Pulmonary artery endothelial cell (primary cell): ENCODE measurements at regions not wholly inside any gene's neighbourhood (a gene's known extent, or its start where the extent isn't known, plus 50 kb on each side); places are given as distances from the start of the nearest gene placed in this dataset.

Source experiments
- DNase-seq: peaks from one replicate; pipeline ENCODE4 v3.0.0-alpha.2; 2011; ENCODE audit warnings: low read depth, low spot score

DNA sequence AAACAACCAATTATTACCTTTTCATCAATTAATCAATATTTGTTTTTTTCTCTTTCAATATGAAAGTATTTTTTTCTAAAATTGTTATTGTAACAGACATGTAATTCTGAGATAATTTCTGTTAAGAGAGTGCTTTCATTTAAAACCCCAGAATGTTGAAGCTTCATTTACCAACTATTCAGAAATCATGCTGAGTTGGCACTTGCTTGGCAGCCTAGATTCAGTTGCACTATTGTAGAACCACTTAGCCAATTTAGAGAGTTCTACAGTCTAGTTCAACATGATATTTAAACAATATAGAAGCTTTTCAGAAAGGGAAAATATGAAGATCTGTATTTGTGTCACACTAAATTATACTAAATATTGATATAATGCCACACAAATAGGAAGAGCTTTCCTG lies 56.1 kb upstream of the NKAIN2 start:
- DNase-seq, result no peak

DNA sequence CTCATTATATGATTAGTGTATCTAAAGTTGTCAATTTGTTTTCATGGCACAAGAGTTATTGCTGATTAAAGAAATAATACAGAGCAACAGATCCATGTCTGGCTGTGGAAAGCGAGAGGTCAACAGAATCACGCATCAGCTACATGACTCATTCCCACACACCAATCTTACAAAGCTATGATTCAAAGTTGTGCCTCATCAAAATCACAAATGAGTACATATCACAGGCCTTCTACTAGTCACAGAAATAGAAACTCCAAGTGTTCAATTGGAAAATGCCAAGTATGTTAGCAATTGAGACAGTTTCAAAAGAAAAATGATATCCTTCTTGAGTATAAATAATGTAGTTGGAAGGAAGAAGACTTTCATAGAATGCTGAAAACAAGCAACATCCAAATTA lies 57.8 kb upstream of the NKAIN2 start:
- DNase-seq, result no peak

DNA sequence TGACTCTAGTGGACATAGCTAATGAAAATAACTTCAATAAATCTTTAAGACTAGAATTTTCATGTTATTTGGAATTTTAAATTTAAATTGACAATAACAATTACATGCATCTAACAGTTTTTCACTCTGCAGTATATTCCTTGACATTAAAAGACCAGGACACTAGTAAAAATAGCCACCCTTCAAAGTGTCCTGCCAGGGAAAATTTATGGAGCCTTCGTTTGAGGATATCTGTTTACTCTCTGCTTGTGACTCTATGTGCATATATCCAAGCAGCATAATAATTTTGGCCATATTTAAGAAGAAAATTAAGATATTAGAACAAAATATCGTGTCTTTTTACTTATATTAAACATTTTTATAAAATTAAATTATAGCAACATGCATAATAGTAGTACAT lies 58.8 kb upstream of the NKAIN2 start:
- no peak for DNase-seq

DNA sequence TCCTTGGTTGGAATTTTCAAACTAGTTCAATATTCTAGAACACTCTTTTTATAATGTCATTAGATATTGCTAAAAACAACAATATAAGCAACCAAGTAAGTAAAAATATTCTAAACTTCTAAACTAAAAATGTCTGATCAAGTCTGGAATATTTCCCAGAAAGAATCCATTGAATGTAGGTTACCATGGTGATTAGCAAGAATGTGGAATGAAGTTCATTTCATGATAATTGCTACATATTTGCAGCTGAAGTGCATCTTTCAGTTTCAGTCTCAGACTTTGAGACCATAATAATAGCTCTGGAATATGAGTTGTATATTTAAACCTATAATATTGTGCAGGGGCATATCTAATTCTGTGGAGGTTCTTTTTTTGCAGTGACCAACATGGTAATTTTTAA lies 61.0 kb upstream of the NKAIN2 start:
- DNase-seq, result no peak

DNA sequence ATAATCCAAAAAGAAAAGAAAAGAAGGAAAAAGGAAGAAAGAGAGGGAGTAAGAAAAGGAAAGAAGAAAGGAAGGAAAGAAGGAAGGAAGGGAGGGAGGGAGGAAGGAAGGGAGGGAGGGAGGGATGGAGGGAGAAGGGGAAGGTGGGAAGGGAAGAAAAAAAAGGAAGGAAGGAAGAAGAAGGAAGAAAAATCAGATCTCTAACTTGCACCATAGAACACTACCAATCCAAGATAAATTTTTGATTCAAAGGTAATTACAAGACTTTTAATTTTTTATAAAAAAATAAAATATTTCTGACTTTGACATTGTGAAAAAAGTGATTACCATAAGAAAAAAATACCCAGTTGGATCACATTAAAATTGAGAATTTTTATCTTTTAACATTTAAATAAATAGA lies 70.5 kb upstream of the NKAIN2 start:
- DNase-seq, result no peak

DNA sequence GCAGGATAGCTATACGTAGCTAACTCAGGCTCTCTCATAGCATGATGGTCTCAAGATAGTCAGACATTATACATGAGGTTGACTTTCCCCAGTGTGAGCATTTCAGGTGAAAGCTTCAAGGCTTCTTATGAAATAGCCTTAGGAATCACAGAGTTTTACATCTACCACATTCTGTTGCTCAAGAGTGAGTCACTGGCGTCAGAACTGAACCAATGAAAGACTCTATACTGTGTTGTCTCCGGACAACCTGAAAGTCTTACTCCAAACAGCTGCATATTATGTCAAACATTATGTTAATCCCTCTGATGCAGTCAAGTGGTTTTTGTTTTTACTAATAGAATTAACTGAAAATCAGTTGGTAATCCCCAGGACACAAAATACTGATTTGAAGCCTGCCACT lies 79.8 kb upstream of the TRDN start:
- DNase-seq, result no peak

DNA sequence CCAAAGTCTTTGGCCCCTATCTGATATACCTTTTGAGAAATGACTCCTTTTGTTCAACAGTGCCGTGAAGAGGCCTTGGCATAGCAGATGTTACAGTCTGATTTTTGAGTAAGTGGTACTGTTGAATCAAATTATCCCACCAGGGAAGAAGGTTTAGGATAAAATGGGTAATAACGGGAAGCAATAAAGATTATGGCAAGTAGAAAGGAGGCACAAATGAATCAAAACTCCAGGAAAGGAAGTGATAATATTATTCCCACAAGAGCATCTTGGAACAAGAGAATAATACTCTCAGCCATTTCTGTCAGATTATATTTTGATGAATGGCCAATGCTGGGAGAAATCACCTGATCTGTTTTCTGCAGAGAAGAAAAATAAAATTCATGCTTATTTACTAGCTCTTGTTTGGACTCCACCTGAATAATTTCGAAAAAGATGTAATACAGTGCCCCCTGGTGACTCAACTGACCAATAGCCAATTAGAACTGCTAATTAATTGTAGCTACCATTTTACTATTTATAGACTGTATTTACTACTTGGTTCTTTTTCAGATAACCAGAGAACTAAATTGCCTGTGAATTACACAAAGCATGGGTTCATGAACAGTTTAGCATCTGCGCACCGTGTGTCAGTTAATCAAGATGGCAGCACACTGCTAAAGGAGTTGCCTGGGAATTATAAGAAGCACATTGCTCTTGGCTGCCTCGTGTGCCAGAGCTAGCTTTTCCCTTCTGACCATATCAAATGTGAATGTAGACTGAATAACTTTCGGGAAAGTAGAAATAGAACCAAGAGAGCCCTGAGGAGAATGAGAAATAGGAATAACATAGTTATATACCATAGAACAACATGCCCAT lies 78.5 kb upstream of the TRDN start:
- DNase-seq, result peak; percentile 2

DNA sequence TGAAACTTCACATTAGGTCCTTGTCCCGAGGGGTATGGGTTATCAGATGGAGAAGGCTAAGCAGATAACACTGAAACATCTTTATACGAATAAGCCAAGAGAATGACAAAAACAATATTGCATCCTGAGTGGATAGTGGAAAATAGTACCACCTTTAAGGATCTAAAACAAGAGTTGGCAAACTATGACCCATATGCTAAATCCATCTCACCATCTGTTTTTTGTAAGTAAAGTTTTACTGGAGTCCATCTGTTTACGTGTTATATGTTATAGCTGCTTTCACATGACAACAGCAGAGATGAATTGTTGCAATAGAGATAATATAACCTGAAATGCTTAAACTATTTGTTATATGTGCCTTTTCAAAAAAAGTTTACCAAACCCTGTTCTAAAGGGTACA lies 76.1 kb upstream of the TRDN start:
- no peak for DNase-seq

DNA sequence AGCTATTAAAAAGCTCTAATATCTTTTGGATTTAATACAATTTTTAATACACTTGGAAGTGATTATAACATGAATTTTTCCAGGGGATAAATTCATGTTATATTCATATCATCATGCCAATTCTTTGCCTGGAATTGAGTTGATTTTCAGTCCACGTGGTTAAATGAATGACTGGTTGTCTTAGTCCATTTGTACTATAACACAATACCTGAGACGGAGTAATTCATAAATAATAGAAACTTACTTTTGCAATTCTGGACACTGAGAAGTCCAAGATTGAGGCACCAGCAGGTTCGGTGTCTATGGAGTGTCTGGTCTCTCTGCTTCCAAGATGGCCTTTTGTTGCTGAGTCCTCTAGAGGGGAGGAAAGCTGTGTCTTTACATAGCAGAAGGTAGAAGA lies 66.2 kb upstream of the TRDN start:
- DNase-seq, result no peak

DNA sequence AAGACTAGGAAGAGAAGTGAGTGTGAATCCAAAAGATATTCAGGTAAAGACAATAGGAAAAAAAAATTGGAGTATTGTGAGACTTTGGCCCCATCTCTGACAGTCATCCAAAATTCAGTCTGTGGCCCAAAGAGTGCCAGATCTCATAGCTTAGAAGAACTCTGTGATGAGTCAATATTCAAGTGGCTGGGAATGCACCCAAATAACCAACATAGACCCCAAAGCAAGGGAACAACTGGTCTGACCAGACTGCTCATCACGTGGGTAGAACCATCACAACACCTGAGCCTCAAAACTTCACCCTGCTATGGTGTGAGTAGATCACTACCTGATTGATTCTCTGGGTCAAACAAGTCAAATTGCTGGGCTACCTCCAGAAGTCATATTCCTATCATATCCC lies 51.1 kb upstream of the TRDN start:
- no peak for DNase-seq
